22Rv1 (cell line): ENCODE measurements at regions not wholly inside any gene's neighbourhood (a gene's known extent, or its start where the extent isn't known, plus 50 kb on each side); places are given as distances from the start of the nearest gene placed in this dataset.

Experiments
- CTCF ChIP-seq: fragments of 450-650 bp; IDR thresholded peaks from 2 replicates; pipeline ENCODE4 v1.5.1; 2017; ENCODE audit warnings: mild to moderate bottlenecking
- ZFX ChIP-seq: fragments of 450-650 bp; IDR thresholded peaks from 2 replicates; pipeline ENCODE4 v1.6.1; 2017; ENCODE audit warnings: antibody characterized with exemption, borderline replicate concordance

- TF ChIP-seq CTCF (no peak), ZFX (no peak)
Measured at GRCh38 chr5:72673623-72674022, 142.8 kb upstream of the TNPO1 start.
